ENCODE measurements at regions not wholly inside any gene's neighbourhood (a gene's known extent, or its start where the extent isn't known, plus 50 kb on each side); places are given as distances from the start of the nearest gene placed in this dataset.

DNA sequence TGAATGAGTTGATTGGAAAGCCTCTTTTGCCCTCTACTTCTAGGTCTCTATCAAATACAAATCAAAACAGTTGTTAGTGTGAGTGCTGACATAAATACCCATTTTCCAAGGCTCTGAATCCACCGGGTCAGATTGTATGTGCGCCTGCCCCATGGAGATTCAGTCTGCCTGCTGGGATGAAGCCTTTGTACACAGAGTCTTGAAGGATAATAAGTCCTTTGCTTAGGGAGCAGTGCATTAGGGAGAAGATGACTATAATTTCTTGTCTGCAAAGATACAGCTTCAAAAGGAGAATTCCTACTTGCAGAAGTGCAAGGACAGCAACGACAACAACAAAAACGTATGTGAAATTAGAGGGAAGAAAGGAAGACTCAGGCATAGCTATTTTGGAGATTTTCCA is 90.3 kb upstream of the VRK1 start:
- no peak for TF ChIP-seq POLR2A (IDR thresholded peaks at IDR 0.05)
- TF ChIP-seq POLR2AphosphoS5 (IDR thresholded peaks at IDR 0.05) = no peak
- TF ChIP-seq CTCF (IDR thresholded peaks at IDR 0.05) = no peak

All from gastroesophageal sphincter (tissue), 3 donors.